NOMO-1 (cell line): ENCODE measurements at regions not wholly inside any gene's neighbourhood (a gene's known extent, or its start where the extent isn't known, plus 50 kb on each side); places are given as distances from the start of the nearest gene placed in this dataset.
"Not testable (repeated sequence)": the region's sequence is repeated elsewhere in the genome, so short reads cannot be mapped to it uniquely, and the experiment has no call there.

Source experiments
- DNase-seq, 2 experiments: peaks; one replicate each; lab custom pipeline; 2025; ENCODE audit not compliant: unreplicated experiment in 2 of 2; lab: John Stamatoyannopoulos, UW

- no peak for DNase-seq
These were observed 186.3 kb downstream of the TUBA3C start for GRCh38 chr13:18995259-18995873.

GRCh38 chr13:18993884-18994660, 187.6 kb downstream of the TUBA3C start:
- DNase-seq = no peak

- DNase-seq = no peak
These were observed 188.8 kb downstream of the TUBA3C start for GRCh38 chr13:18992791-18993190.

DNA sequence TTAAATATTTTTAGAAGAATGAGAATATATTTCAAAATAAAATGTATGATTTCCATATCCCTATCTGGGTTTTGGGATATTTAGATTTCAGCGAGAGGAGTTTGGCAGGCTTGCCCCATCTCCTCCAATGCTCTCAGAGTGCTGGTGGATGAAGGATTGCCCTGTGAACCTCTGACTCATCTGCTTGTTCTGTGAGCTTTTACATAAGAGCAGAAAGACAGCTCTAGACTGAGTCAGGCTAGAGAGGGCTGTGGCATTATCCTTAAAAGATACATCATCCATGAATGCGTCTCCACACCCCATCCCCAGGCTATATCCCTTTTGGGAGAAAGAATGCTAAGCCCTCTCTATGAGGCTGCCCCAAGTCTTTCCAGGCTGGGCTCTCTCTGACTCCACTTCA, 190.6 kb downstream of the TUBA3C start:
- DNase-seq = no peak

DNA sequence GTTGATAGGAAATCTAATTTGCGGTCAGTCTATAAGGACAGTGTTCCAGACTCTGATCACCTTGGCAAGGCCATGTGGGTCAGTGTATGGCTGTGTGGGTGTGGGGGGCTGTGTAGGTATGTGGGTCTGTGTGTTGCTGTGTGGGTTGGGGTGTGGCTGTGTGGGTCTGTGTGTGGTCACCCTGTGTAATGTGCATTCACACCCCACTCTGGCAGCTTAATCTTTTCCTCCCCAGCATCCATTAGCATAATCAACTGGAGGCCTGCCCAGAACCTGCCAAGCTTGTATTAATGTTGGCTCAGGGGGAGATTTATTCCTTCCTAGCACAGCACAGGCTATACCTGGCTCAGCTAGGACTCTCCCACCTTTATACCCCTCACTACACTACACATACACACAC, 203.2 kb downstream of the TUBA3C start:
- no peak for DNase-seq

DNA sequence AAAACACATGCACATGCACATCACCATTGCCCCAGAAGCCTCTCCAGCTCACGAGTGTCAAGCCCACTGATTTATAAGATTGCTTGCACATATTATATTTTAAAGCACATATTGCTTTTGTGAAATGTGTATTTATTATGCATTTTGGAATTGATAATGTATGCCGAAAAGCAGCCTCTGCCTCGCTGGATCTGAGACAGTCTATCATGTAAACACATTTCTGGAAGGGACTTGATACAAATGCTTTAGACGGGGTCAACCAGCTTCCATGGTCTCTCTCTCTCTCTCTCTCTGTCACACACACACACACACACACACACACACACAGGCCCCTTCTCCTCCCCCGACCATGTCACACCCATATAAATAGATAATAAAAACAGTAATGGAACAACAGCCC, 203.8 kb downstream of the TUBA3C start:
- DNase-seq = no peak

- no peak for DNase-seq
These were observed 209.9 kb downstream of the TUBA3C start for GRCh38 chr13:18971576-18972219.

DNA sequence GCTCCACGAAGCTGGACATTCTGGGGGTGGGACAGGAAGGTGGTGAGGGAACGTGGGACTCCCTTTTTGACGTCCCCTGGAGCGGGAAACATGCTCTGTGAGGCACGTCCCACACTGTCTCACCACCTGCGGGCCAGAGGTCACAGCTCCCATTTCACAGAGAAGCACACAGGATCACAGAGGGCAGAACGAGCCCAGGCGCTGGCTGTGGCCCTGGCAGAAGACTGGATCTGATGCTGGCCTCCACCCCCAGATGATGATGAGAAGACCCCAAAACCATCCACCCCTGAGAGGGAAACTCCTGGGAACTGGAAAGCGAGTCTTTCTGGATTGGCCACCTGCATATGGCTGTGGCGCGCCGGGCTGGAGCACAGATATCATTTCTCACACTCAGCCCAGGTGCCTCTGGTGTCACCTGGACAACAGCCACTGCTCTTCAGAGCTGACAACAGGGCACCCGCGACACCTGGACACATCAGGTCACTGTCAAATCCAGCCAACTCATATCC, 216.2 kb downstream of the TUBA3C start:
- no peak for DNase-seq

GRCh38 chr13:18964942-18965341, 216.7 kb downstream of the TUBA3C start:
- DNase-seq = no peak

DNA sequence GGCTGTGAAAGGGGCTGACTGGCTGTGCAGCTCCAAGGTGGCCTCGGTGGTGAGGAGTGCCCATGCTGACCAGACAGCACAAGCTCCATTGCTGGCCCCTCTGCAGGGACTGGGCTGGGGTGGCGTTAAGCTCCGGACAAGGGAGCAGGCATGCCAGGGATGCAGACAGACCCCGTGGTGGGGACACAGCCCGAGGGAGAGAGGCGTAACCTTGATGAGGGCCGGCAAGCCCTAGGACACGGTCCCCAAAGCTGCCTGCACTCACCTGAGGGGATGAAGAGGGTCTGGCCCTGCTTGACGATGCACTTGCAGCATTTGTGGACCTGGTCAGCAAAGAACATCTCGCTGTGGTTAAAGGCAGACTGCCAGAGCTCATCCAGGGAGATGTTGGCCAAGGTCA, 217.9 kb downstream of the TUBA3C start:
- DNase-seq = not testable (repeated sequence)

GRCh38 chr13:18962168-18962734, 219.4 kb downstream of the TUBA3C start:
- no peak for DNase-seq

DNA sequence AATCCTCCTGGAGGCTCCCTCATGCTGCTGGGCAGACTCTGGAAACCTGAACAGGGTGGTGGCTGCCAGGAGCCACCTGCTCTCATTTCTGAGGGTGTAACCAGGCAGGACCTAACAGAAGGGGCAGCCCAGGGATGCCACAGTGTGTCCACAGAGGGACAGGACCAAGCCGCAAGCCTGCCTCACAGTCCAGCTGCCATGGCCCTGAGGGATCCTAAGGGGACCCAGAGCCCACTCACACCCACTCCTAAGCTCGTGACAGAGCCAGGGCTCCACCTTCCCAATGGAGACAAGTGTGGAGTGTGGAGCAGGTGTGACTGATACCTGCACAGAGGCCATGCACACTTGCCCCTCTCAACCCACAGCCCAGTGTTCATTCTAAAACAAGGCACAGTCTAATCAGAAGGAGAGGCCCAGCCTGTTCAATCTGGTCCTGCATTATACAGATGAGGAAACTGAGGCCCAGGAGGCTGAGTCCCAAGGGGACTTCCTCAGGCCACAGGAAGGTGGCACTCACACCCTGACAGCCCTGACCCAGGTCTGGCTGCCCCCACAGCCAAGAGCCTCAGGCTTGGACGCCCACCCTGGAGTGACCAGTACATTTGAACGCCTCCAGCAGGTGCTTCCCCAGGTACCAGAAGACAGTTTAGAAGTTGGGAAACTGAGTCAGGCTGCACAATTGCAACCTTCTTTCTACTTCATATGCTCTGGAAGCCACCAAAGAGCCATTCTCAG, 220.1 kb downstream of the TUBA3C start:
- DNase-seq = no peak

- no peak for DNase-seq
These were observed 220.9 kb downstream of the TUBA3C start for GRCh38 chr13:18960637-18961227.

GRCh38 chr13:18959996-18960395, 221.6 kb downstream of the TUBA3C start:
- DNase-seq = no peak

DNA sequence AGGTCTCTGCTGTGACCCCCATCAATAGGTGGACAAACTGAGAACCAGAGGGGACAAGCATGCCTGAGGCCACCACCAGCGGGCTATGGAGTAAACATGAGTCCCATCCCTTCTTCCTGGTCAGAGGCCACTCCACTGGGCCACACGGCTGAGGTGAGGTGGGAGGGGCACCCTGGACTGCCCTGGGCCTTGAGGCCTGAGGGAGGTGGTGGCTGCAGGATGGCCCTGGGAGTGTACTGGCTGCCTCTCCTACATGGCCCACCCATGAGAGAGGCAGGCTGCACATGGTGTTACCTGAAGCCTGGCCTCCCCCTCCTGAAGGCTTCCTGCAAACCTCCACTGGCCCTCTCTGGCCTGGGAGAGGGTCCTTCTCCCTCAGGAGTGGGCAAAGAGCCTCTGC, 222.4 kb downstream of the TUBA3C start:
- DNase-seq = no peak

DNA sequence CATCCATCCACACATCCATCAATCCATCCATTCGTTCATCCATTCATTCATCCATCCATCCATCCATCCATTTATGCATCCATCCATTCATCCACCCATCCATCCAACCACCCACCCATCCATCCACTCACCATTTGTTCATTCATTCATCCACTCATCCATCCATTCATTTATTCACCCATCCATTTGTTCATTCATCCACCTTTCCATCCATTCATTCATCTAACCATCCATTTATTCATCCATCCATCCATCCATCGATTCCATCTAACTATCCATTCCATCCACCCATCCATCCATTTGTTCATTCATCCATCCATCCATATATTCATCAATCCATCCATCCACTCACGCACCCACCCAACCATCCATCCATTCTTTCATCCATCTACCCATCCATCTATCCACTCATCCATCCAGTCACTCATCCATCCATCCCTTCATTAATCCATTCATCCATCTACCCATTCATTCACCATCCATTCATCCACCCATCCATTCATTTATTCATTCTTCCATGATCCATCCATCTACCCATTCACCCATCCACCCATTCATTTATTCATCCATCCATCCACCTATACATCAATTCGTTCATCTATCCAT, 225.0 kb downstream of the TUBA3C start:
- no peak for DNase-seq

- DNase-seq = no peak
These were observed 227.4 kb downstream of the TUBA3C start for GRCh38 chr13:18954254-18954653.

DNA sequence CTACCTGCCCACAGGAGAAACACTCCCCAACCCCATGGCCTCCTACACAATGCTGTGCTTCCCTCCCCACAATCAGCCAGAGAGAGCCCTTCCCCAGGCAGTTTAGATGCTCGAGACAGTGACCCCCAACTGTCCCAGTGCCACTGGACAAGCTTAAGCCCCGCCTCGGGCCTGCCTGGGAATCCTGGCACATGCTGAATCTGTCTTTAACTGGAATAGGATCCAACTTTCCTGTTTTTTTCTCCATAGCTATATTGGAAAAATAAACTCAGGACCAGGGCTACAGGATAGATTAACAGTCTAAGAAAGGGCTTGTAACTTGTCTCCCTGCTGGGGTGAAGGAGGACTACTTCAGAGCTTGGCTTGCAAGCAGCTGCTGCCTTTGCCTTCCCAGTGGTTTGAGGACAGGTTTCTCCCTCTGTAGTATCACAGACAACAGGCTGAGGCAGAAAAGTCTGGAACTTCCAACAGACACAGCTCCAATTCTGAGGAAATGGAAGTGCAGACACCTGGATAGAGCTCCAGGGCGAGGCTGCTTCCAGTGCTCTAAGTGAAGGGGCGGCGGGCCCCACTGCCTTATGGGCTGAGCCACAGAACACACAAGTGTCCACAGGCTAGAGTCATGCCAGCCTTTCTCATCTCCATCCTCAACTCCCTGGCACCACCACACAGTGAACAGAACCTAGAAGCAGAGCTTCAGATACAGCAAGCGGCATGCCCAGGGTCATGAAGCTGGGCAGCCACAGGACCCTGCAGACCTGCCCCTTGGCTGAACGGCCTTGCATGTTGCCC, 228.3 kb downstream of the TUBA3C start:
- no peak for DNase-seq
